ENCODE measurements at regions not wholly inside any gene's neighbourhood (a gene's known extent, or its start where the extent isn't known, plus 50 kb on each side); places are given as distances from the start of the nearest gene placed in this dataset.
"Not testable (repeated sequence)": the region's sequence is repeated elsewhere in the genome, so short reads cannot be mapped to it uniquely, and the experiment has no call there.

GRCh38 chr11:87531835-87532234 lies 494.1 kb downstream of the TMEM135 start:
- not testable (repeated sequence) for DNase-seq

DNA sequence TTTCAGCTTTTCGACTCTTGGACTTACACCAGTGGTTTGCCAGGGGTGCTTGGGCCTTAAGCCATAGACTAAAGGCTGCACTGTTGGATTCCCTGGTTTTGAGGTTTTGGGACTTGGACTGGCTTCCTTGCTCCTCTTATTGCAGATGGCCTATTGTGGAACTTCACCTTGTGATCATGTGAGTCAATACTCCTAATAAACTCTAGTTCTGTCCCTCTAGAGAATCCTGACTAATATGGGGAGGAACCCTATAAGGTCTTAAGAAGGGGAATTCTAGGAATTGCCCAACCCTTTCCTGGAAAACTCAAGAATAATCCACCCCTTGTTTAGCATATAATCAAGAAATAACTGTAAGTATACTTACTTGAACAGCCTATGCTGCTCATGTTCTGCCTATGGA lies 491.8 kb downstream of the TMEM135 start:
- DNase-seq: no peak

DNA sequence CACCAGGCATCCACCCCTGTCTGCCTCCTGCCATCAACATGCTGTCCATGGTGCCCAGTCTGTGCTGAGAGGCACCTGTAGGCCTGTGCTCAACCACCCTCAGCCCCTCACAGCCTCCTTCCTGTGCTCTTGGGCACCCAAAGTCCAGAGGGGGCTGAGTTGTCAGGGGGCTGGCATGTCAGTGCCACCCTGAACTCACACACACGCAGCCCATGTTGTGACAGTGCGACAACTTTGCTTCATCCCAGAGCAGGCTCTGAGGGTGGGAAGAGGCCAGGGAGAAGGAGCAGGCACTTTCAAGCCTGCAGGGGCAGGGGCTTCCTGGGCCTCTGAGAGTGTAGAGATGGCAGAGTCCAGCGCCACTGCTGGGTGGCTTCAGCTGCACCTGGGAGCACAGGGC lies 491.0 kb downstream of the TMEM135 start:
- DNase-seq: no peak

DNA sequence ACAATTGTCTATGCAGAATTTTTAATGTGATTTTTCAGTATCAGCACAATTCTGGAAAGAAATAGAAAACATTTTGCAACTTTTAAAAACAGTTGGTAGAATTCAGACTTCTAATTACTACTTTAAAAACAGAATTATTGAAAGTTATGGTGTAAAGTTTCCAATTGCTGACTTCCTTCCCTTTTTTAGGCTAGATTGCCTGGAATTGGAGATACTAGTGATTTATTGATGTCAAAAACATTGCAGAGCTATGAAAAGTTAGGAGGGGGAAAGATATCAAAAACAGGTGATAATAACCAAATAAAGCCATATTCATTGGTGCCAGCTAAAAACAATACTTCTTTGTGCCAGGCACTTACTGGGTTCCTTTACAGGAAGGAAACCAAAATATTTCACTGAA lies 485.5 kb downstream of the TMEM135 start:
- DNase-seq: no peak

DNA sequence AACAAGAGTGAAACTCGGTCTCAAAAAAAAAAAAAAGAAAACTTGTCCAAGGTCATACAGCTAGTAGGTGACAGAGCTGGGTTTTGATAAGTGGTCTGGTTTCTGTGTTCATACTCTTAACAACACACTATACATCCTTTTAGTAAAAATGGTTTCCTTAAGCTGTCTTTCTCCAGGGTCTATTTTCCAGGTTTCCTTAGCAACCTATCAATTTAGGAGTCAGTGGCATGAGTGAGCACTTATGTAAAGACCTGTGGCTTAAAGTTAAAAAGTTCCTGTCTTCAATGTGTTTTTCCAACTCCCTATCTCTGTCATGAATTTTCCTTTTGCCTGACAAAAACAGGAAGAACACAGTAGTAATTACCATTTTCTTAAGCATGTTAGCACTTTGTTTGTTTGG lies 480.5 kb downstream of the TMEM135 start:
- DNase-seq: no peak

DNA sequence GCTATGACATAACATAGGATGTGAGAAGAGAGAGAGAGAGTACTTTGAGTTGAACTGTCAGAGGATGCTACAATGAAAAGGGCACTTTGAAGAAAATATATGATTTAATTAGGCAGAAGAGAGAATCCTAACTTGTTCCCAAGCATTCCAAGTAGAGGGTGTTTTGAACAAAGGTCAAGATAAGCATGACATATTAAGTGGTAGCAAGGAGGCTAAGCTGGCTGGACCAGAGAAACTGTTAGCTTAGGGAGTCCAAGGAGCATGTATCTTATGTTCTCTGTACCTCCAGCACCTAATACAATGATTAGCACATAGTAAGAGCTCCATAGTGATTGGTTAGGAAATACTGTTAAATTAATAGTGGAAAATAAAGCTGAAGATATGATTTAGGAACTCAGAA lies 479.6 kb downstream of the TMEM135 start:
- no peak for DNase-seq

- not testable (repeated sequence) for DNase-seq
Observed at GRCh38 chr11:87507722-87508121, 470.0 kb downstream of the TMEM135 start.

GRCh38 chr11:87506946-87507345 lies 469.2 kb downstream of the TMEM135 start:
- DNase-seq: not testable (repeated sequence)

- no peak for DNase-seq
Observed at GRCh38 chr11:87501388-87501787, 463.7 kb downstream of the TMEM135 start.

GRCh38 chr11:87494936-87495335 lies 457.2 kb downstream of the TMEM135 start:
- not testable (repeated sequence) for DNase-seq

- not testable (repeated sequence) for DNase-seq
Observed at GRCh38 chr11:87494026-87494425, 456.3 kb downstream of the TMEM135 start.

DNA sequence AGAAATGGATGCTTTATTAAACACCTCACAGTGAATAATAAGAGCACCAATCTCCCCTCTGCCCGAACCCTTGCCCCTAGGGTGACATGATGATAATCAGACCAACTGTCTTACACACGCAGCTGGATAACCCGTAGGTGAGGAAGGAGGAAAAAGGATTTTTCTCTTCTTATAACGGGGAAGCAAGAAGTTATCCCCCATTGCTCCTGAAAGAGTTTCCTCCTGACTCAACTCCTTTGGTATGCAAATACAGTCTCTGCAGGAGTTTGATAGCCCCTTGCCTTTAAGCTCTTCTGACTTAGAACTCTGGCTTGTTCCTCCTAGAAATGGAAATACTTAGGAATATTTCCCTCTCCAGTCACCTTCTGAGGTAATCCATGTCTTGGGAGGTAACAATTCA lies 455.8 kb downstream of the TMEM135 start:
- no peak for DNase-seq

- DNase-seq: no peak
Observed at GRCh38 chr11:87491381-87491780, 453.6 kb downstream of the TMEM135 start.

- DNase-seq: no peak
Observed at GRCh38 chr11:87490671-87491070, 452.9 kb downstream of the TMEM135 start.

GRCh38 chr11:87484566-87484965 lies 446.8 kb downstream of the TMEM135 start:
- DNase-seq: no peak

- DNase-seq: no peak
Observed at GRCh38 chr11:87477321-87477720, 439.6 kb downstream of the TMEM135 start.

DNA sequence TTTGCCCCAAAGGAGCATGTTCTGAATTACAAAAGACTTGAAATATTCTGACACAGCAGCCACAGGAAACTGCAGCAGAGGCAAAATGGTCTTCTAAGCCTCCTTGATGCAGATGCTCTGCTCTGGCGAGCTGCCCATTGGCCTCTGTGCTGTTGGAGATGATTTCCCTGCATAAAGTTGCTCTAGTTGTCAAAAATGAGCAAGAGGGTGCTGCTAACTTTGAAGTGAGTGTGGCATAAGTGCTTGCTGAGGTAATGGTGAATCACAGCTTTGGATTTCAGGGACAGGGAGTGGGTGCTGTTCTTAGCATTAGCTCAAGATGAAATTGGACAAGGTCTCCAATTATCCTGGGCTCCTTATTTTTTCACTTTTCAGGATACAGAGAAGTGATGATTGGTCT lies 435.4 kb downstream of the TMEM135 start:
- no peak for DNase-seq

- DNase-seq: no peak
Observed at GRCh38 chr11:87466223-87466622, 428.5 kb downstream of the TMEM135 start.

DNA sequence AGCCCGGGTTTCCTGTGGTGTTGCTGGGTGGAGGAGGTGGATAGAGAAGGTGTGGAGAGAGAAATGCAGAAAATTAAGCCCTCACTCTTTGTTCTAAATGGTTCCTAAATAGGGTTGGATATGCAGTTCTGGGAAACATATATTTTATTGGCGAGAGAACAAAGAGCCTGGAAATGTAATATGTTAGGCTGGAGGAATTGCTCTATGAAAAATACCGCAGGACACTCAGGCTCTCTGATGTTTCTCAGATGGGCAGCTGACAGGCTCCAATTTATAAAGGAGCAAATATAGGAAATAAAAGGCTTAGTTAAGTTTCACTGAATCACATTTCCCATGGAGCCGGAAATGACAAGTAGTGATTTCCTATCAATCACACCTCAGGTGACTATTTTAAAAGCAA lies 428.0 kb downstream of the TMEM135 start:
- DNase-seq: no peak

- DNase-seq: peak; percentile 13
Observed at GRCh38 chr11:87463486-87464102, 425.9 kb downstream of the TMEM135 start.

- DNase-seq: no peak
Observed at GRCh38 chr11:87462171-87462570, 424.4 kb downstream of the TMEM135 start.

GRCh38 chr11:87460842-87461637 lies 423.3 kb downstream of the TMEM135 start:
- DNase-seq: no peak

- no peak for DNase-seq
Observed at GRCh38 chr11:87460279-87460678, 422.5 kb downstream of the TMEM135 start.

GRCh38 chr11:87459351-87459750 lies 421.6 kb downstream of the TMEM135 start:
- no peak for DNase-seq

GRCh38 chr11:87456499-87456898 lies 418.8 kb downstream of the TMEM135 start:
- DNase-seq: no peak

All from NCI-H2081 treated with DMSO at 0.1 percent for 48 hours (cell line).